Neural cell (in vitro differentiated cells): ENCODE measurements at regions not wholly inside any gene's neighbourhood (a gene's known extent, or its start where the extent isn't known, plus 50 kb on each side); places are given as distances from the start of the nearest gene placed in this dataset.

Experiments
- H2AFZ ChIP-seq: fragments of 200-600, 300-800 bp; sonication (generic), shearing (Covaris generic); 2 replicates; pipeline ENCODE4 v1.6.0; 2014; ENCODE audit warnings: low read depth, mild to moderate bottlenecking, antibody characterized with exemption, low read length, moderate library complexity
- H3F3A ChIP-seq: fragments of 200-600 bp; shearing (Covaris generic); 2 replicates; pipeline ENCODE4 v1.6.1; 2016; ENCODE audit warnings: mild to moderate bottlenecking, moderate library complexity, mixed read lengths, antibody characterized with exemption, low read length; ENCODE audit not compliant: insufficient read depth, poor library complexity, severe bottlenecking
- H3K27ac ChIP-seq: fragments of 200-600, 300-800 bp; sonication (generic), shearing (Covaris generic); 2 replicates; pipeline ENCODE4 v1.5.1; 2014; ENCODE audit warnings: mild to moderate bottlenecking, low read length, moderate library complexity
- H3K27me3 ChIP-seq: fragments of 300-800, 200-600 bp; sonication (generic), shearing (Covaris generic); 2 replicates; pipeline ENCODE4 v1.6.0; 2014; ENCODE audit warnings: mild to moderate bottlenecking, low read depth, low read length, moderate library complexity; ENCODE audit not compliant: insufficient read depth
- H3K36me3 ChIP-seq: fragments of 300-800, 200-600 bp; sonication (generic), shearing (Covaris generic); 2 replicates; pipeline ENCODE4 v1.5.1; 2014; ENCODE audit warnings: mild to moderate bottlenecking, antibody characterized with exemption, low read length, moderate library complexity; ENCODE audit not compliant: insufficient read depth
- H3K4me2 ChIP-seq: fragments of 300-800, 200-600 bp; sonication (generic), shearing (Covaris generic); 2 replicates; pipeline ENCODE4 v1.6.0; 2014; ENCODE audit warnings: mild to moderate bottlenecking, low read length
- H3K4me3 ChIP-seq: fragments of 300-800, 200-600 bp; sonication (generic), shearing (Covaris generic); 2 replicates; pipeline ENCODE4 v1.5.1; 2014; ENCODE audit warnings: mild to moderate bottlenecking, low read length, moderate library complexity
- H3K79me2 ChIP-seq: fragments of 200-600 bp; shearing (Covaris generic); replicated peaks from 2 replicates; pipeline ENCODE4 v1.6.0; 2014; ENCODE audit warnings: mild to moderate bottlenecking, low read length, moderate library complexity; ENCODE audit not compliant: insufficient read depth
- H3K9ac ChIP-seq: fragments of 300-800, 200-600 bp; sonication (generic), shearing (Covaris generic); 2 replicates; pipeline ENCODE4 v1.6.1; 2016; ENCODE audit warnings: mild to moderate bottlenecking, low read length, mixed read lengths
- H3K9me2 ChIP-seq: fragments of 200-600 bp; shearing (Covaris generic); 2 replicates; pipeline ENCODE4 v1.6.1; 2016; ENCODE audit warnings: mild to moderate bottlenecking, low read length, mixed read lengths; ENCODE audit not compliant: insufficient read depth
- H3K9me3 ChIP-seq: fragments of 200-600, 300-800 bp; sonication (generic), shearing (Covaris generic); 2 replicates; pipeline ENCODE4 v1.6.1; 2016; ENCODE audit warnings: mild to moderate bottlenecking, mixed run types, low read length, moderate library complexity, mixed read lengths
- H4K20me1 ChIP-seq: fragments of 200-600 bp; shearing (Covaris generic); 2 replicates; pipeline ENCODE4 v1.6.1; 2016; ENCODE audit warnings: mild to moderate bottlenecking, mixed run types; ENCODE audit not compliant: insufficient read depth
- CTCF ChIP-seq: fragments of 450-650 bp; IDR thresholded peaks from 2 replicates; pipeline ENCODE4 v1.5.1; 2014; ENCODE audit warnings: antibody characterized with exemption, mild to moderate bottlenecking, moderate library complexity; ENCODE audit not compliant: poor library complexity, severe bottlenecking
- EP300 ChIP-seq: fragments of 450-650 bp; conservative IDR thresholded peaks from 2 replicates; pipeline ENCODE4 v1.6.1; 2014; ENCODE audit warnings: antibody characterized with exemption, mild to moderate bottlenecking, moderate library complexity; ENCODE audit not compliant: poor library complexity, severe bottlenecking
- EZH2 ChIP-seq: fragments of 200-600, 300-800 bp; shearing (Covaris generic), sonication (generic); IDR thresholded peaks from 2 replicates; pipeline ENCODE4 v1.6.1; 2014; ENCODE audit warnings: antibody characterized with exemption, low read length, borderline replicate concordance, mild to moderate bottlenecking; ENCODE audit not compliant: insufficient read depth, poor library complexity, severe bottlenecking
- MXI1 ChIP-seq: fragments of 450-650 bp; conservative IDR thresholded peaks from 2 replicates; pipeline ENCODE4 v1.6.1; 2014; ENCODE audit warnings: antibody characterized with exemption, mild to moderate bottlenecking; ENCODE audit not compliant: poor library complexity, severe bottlenecking
- POLR2AphosphoS5 ChIP-seq: IDR thresholded peaks from 2 replicates; pipeline ENCODE4 v1.6.1; 2012
- RAD21 ChIP-seq: fragments of 450-650 bp; conservative IDR thresholded peaks from 2 replicates; pipeline ENCODE4 v1.6.1; 2014; ENCODE audit warnings: antibody characterized with exemption, mild to moderate bottlenecking, moderate library complexity
- REST ChIP-seq: IDR thresholded peaks from 2 replicates; pipeline ENCODE4 v1.6.1; 2012; ENCODE audit warnings: borderline replicate concordance
- SMC3 ChIP-seq: fragments of 450-650 bp; conservative IDR thresholded peaks from 2 replicates; pipeline ENCODE4 v1.6.1; 2014; ENCODE audit warnings: antibody characterized with exemption, mild to moderate bottlenecking, moderate library complexity; ENCODE audit not compliant: poor library complexity
- TAF1 ChIP-seq: IDR thresholded peaks from 2 replicates; pipeline ENCODE4 v1.6.1; 2012; ENCODE audit warnings: low read depth

GRCh38 chr10:8768852-8769251, 714.4 kb downstream of the GATA3 start:
- Histone ChIP-seq H2AFZ (no peak overlapping the region), H3K36me3 (no peaks in the 10 kb centered on the region), H3K9me3 (no peaks in the 10 kb centered on the region), H3K4me2 (no peak overlapping the region), H4K20me1 (no peaks in the 10 kb centered on the region), H3K4me3 (no peak overlapping the region), H3K9me2 (no peaks in the 10 kb centered on the region), H3K9ac (no peak overlapping the region), H3K79me2 (no peaks in the 10 kb centered on the region), H3K27me3 (no peaks in the 10 kb centered on the region), H3F3A (no peaks in the 10 kb centered on the region), H3K27ac (no peak overlapping the region)
- TF ChIP-seq CTCF (no peak), REST (no peak), SMC3 (no peak), MXI1 (no peak), EZH2 (no peak), RAD21 (no peak), EP300 (no peak), POLR2AphosphoS5 (no peak), TAF1 (no peak)

GRCh38 chr10:8776926-8777622, 722.6 kb downstream of the GATA3 start:
- Histone ChIP-seq H3K9ac (no peak overlapping the region), H2AFZ (no peak overlapping the region), H3K9me3 (no peaks in the 10 kb centered on the region), H3F3A (no peaks in the 10 kb centered on the region), H3K36me3 (no peaks in the 10 kb centered on the region), H3K27ac (no peak overlapping the region), H3K4me3 (no peak overlapping the region), H3K9me2 (no peaks in the 10 kb centered on the region), H3K27me3 (no peaks in the 10 kb centered on the region), H3K79me2 (no peaks in the 10 kb centered on the region), H3K4me2 (no peak overlapping the region), H4K20me1 (no peaks in the 10 kb centered on the region)
- no peak for TF ChIP-seq RAD21
- TF ChIP-seq EZH2: no peak
- no peak for TF ChIP-seq EP300
- no peak for TF ChIP-seq MXI1
- no peak for TF ChIP-seq CTCF
- TF ChIP-seq SMC3: no peak
- no peak for TF ChIP-seq POLR2AphosphoS5
- no peak for TF ChIP-seq REST
- no peak for TF ChIP-seq TAF1
